H1 (cell line): ENCODE measurements at regions not wholly inside any gene's neighbourhood (a gene's known extent, or its start where the extent isn't known, plus 50 kb on each side); places are given as distances from the start of the nearest gene placed in this dataset.

ENCODE experiments used
- ASH2L ChIP-seq: fragments of 200-600, 300-600 bp; sonication (generic); IDR thresholded peaks from one replicate; pipeline ENCODE4 v1.7.1; 2017; ENCODE audit warnings: low read length
- CBX5 ChIP-seq: fragments of 300-800, 300-1000 bp; sonication (generic); IDR thresholded peaks from 2 replicates; pipeline ENCODE4 v1.7.1; 2016; ENCODE audit warnings: antibody characterized with exemption, low read length, low read depth
- CTCF ChIP-seq, 3 experiments: IDR thresholded peaks; 1 replicate in 2 of 3; 2 replicates in 1 of 3; pipeline versions ENCODE4 v1.5.1 to v1.6.1; 2011; ENCODE audit warnings: low read length in 3 of 3, mild to moderate bottlenecking in 3 of 3, inconsistent platforms in 2 of 3, low read depth in 1 of 3, moderate library complexity in 1 of 3; ENCODE audit not compliant: insufficient read depth in 1 of 3; ENCODE audit errors: control extremely low read depth in 1 of 3
- E2F6 ChIP-seq: IDR thresholded peaks from 2 replicates; pipeline ENCODE4 v1.6.1; 2012; ENCODE audit warnings: inconsistent platforms
- EZH2 ChIP-seq: fragments of 200-600 bp; sonication (generic); IDR thresholded peaks from 2 replicates; pipeline ENCODE4 v1.7.1; 2012; ENCODE audit warnings: low read depth, mild to moderate bottlenecking, moderate library complexity, low read length, inconsistent platforms; ENCODE audit not compliant: severe bottlenecking
- JUND ChIP-seq: IDR thresholded peaks from 2 replicates; pipeline ENCODE4 v1.6.1; 2011; ENCODE audit warnings: mild to moderate bottlenecking, improper control_type of control experiment, low read length
- MAX ChIP-seq: IDR thresholded peaks from 2 replicates; pipeline ENCODE4 v1.6.1; 2012; ENCODE audit warnings: inconsistent platforms
- PHF8 ChIP-seq: fragments of 200-600 bp; sonication (generic); conservative IDR thresholded peaks from 2 replicates; pipeline ENCODE4 v1.7.1; 2012; ENCODE audit warnings: low read depth, mild to moderate bottlenecking, inconsistent platforms, low read length, moderate library complexity
- RFX5 ChIP-seq: IDR thresholded peaks from 2 replicates; pipeline ENCODE4 v1.6.1; 2011; ENCODE audit warnings: low read depth, low read length, improper control_type of control experiment, borderline replicate concordance
- SIX5 ChIP-seq: IDR thresholded peaks from 2 replicates; pipeline ENCODE4 v1.6.1; 2011; ENCODE audit warnings: mild to moderate bottlenecking, low read depth, low read length
- SP2 ChIP-seq: IDR thresholded peaks from 2 replicates; pipeline ENCODE4 v1.6.1; 2012; ENCODE audit warnings: mild to moderate bottlenecking, low read length, inconsistent platforms
- TBP ChIP-seq: IDR thresholded peaks from 2 replicates; pipeline ENCODE4 v1.6.1; 2011; ENCODE audit warnings: low read depth, low read length, improper control_type of control experiment
- ZNF274 ChIP-seq: IDR thresholded peaks from 2 replicates; pipeline ENCODE4 v1.7.0; 2012; ENCODE audit warnings: low read length, borderline replicate concordance; ENCODE audit errors: extremely low read depth

GRCh38 chr22:47696776-47697175 lies 934.3 kb downstream of the TBC1D22A start:
- TF ChIP-seq TBP (no peak), CTCF (IDR thresholded peaks at IDR 0.05; ENCODE audit: control extremely low read depth in 1 of 3, insufficient read depth in 1 of 3, low read depth in 1 of 3, low read length in 3 of 3) (no peak), CBX5 (no peak), SP2 (no peak), EZH2 (no peak), ZNF274 (no peak), JUND (no peak), SIX5 (no peak), MAX (no peak), PHF8 (no peak), RFX5 (no peak), E2F6 (no peak), ASH2L (no peak)
